ENCODE measurements at regions not wholly inside any gene's neighbourhood (a gene's known extent, or its start where the extent isn't known, plus 50 kb on each side); places are given as distances from the start of the nearest gene placed in this dataset.

DNA sequence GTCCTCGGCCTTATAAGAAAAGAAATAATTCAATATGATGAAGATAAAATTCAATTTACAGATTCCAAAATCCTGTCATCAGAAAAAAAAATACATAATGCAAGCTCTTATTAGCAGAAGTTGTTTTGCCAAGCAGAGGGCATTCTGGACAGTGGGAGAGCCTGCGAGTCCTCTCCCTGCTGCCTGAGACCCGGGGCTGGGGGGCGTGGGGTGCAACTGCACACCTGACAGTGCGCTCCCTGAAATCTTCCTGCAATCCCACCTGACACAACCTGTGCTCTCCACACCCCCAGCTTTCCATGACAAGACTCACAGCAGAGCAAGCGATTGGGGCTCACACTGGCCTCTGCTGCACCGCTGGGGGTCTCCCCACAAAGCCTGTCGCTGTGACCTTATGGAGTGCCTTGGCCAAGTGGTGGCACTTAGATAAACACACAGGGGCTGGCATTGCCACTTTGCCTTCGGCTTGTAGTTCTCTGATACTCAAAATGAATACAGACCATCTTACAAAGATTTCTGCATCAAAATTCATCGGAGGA, 130.3 kb upstream of the PDE10A start:
- Mint-ChIP-seq H3K27me3 (ENCODE audit: unreplicated experiment) (peaks cover 4% of the 10 kb centered on the region), H3K36me3 (ENCODE audit: low read depth, unreplicated experiment) (no peaks in the 10 kb centered on the region), H3K27ac (ENCODE audit: unreplicated experiment) (no peak overlapping the region), H3K4me1 (ENCODE audit: unreplicated experiment) (no peaks in the 10 kb centered on the region), H3K4me3 (ENCODE audit: unreplicated experiment) (no peak overlapping the region), H3K9me3 (ENCODE audit: unreplicated experiment) (no peaks in the 10 kb centered on the region)
- TF ChIP-seq, protein P1, sequence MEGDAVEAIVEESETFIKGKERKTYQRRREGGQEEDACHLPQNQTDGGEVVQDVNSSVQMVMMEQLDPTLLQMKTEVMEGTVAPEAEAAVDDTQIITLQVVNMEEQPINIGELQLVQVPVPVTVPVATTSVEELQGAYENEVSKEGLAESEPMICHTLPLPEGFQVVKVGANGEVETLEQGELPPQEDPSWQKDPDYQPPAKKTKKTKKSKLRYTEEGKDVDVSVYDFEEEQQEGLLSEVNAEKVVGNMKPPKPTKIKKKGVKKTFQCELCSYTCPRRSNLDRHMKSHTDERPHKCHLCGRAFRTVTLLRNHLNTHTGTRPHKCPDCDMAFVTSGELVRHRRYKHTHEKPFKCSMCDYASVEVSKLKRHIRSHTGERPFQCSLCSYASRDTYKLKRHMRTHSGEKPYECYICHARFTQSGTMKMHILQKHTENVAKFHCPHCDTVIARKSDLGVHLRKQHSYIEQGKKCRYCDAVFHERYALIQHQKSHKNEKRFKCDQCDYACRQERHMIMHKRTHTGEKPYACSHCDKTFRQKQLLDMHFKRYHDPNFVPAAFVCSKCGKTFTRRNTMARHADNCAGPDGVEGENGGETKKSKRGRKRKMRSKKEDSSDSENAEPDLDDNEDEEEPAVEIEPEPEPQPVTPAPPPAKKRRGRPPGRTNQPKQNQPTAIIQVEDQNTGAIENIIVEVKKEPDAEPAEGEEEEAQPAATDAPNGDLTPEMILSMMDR (IDR thresholded peaks at IDR 0.05; ENCODE audit: unreplicated experiment) = no peak
- no peak for DNase-seq (ENCODE audit: low spot score)

DNA sequence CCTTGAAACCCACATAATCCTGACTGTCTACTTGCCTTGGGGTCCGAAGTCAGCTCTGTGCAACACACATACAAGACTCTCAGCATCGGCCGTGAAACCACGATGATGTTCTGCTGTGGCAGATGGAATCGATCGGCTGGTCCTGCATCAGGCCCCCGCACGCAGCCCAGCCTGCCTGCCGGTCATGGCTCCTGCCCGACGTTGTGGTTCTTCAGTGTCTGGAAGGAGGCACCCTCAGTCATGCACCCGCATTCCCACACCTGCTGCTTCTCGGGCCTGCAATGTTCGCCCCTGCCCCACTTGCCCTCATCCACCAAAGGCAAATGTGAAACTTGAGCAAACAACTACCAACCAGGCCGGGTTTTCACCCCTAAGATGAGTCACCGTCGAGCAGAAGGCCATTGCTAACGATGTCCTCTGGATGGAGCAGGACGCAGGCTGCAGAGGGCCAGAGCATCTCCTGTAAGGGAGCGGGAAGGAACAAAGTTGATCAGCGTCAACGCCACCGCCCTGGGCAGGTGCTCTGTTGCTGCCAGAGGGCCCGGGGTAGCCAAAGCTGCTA, 128.9 kb upstream of the PDE10A start:
- TF ChIP-seq, protein P1 (IDR thresholded peaks at IDR 0.05; ENCODE audit: unreplicated experiment) = no peak
- no peaks in the 10 kb centered on the region for H3K9me3 Mint-ChIP-seq (ENCODE audit: unreplicated experiment)
- H3K4me1 Mint-ChIP-seq (ENCODE audit: unreplicated experiment) = no peaks in the 10 kb centered on the region
- no peak overlapping the region for H3K27ac Mint-ChIP-seq (ENCODE audit: unreplicated experiment)
- DNase-seq (ENCODE audit: low spot score) = no peak
- H3K4me3 Mint-ChIP-seq (ENCODE audit: unreplicated experiment) = no peak overlapping the region
- no peaks in the 10 kb centered on the region for H3K36me3 Mint-ChIP-seq (ENCODE audit: low read depth, unreplicated experiment)
- H3K27me3 Mint-ChIP-seq (ENCODE audit: unreplicated experiment) = peaks cover 4% of the 10 kb centered on the region

DNA sequence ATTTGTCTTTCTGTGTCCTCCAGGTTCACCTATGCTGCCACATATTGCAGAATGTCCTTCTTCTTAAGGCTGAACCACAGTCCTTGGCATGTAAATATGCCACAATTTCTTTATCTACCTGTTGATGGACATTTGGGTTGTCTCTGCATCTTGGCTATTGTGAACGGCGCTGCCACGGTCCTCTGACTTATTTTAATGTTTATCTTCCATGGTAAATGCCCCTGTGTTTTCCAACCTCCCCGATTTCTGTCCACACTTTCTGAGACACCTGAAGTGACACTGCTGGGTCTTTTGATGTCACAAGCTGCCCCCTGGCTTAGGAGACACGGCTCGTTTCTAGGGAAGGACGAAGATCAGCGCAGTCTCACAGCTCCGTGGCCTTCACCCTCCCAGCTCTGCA, 128.3 kb upstream of the PDE10A start:
- H3K27me3 Mint-ChIP-seq (ENCODE audit: unreplicated experiment) = peaks cover 4% of the 10 kb centered on the region
- no peaks in the 10 kb centered on the region for H3K36me3 Mint-ChIP-seq (ENCODE audit: low read depth, unreplicated experiment)
- DNase-seq (ENCODE audit: low spot score) = no peak
- TF ChIP-seq, protein P1 (IDR thresholded peaks at IDR 0.05; ENCODE audit: unreplicated experiment) = no peak
- no peak overlapping the region for H3K4me3 Mint-ChIP-seq (ENCODE audit: unreplicated experiment)
- H3K27ac Mint-ChIP-seq (ENCODE audit: unreplicated experiment) = no peak overlapping the region
- H3K4me1 Mint-ChIP-seq (ENCODE audit: unreplicated experiment) = no peaks in the 10 kb centered on the region
- H3K9me3 Mint-ChIP-seq (ENCODE audit: unreplicated experiment) = no peaks in the 10 kb centered on the region

DNA sequence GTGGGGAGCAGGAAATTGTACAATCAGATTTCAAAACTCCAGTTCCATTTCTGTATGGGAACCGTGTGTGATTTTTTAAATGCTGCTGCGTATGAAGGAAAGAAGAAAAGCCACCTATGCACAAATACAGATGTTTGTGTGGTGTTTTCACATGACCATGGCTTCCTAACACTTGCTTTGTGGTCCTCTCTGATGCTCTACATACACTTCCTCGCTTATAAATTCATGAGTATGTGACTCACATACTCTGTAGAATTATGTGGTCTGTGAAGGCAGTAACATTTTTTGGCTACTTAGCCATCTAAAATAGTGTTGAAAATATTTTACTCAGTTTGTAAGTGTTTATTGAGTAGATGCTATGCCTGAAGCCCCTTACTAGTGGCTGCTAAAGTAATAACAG, 119.8 kb upstream of the PDE10A start:
- TF ChIP-seq, protein P1 (IDR thresholded peaks at IDR 0.05; ENCODE audit: unreplicated experiment) = no peak

DNA sequence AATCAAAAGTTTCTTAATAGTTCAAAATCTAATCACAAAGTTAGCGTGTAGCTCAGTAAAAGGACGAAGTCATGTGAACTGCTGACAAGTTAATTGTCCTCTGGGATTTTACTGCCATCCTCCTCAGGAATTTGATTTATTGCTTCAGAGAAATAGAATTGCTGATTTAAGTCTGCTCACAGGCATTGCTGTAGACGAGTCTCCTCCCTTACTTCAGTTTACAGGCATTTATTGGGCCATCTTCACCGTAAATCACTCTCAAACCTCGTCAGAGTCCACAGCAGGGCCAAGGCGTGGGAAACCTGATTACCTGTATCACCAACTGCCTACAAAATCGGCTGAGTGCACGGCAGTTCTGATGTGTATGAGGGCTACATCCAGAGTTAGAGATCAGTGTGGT, 119.1 kb upstream of the PDE10A start:
- Mint-ChIP-seq H3K27ac (ENCODE audit: unreplicated experiment) (no peak overlapping the region), H3K4me3 (ENCODE audit: unreplicated experiment) (no peak overlapping the region), H3K36me3 (ENCODE audit: low read depth, unreplicated experiment) (no peaks in the 10 kb centered on the region), H3K4me1 (ENCODE audit: unreplicated experiment) (peaks cover 4% of the 10 kb centered on the region), H3K27me3 (ENCODE audit: unreplicated experiment) (peaks cover 4% of the 10 kb centered on the region), H3K9me3 (ENCODE audit: unreplicated experiment) (no peaks in the 10 kb centered on the region)
- DNase-seq (ENCODE audit: low spot score) = no peak
- TF ChIP-seq, protein P1 (IDR thresholded peaks at IDR 0.05; ENCODE audit: unreplicated experiment) = no peak

More for the DNA sequence above, 119.8 kb upstream of the PDE10A start:
- H3K27me3 Mint-ChIP-seq (ENCODE audit: unreplicated experiment) = peaks cover 4% of the 10 kb centered on the region
- no peak for DNase-seq (ENCODE audit: low spot score)
- no peak overlapping the region for H3K27ac Mint-ChIP-seq (ENCODE audit: unreplicated experiment)
- H3K36me3 Mint-ChIP-seq (ENCODE audit: low read depth, unreplicated experiment) = no peaks in the 10 kb centered on the region
- no peaks in the 10 kb centered on the region for H3K4me1 Mint-ChIP-seq (ENCODE audit: unreplicated experiment)
- H3K9me3 Mint-ChIP-seq (ENCODE audit: unreplicated experiment) = no peaks in the 10 kb centered on the region
- no peak overlapping the region for H3K4me3 Mint-ChIP-seq (ENCODE audit: unreplicated experiment)

All from endothelial cell (in vitro differentiated cells).